Mesenchymal stem cell (in vitro differentiated cells and primary cell): ENCODE measurements at regions not wholly inside any gene's neighbourhood (a gene's known extent, or its start where the extent isn't known, plus 50 kb on each side); places are given as distances from the start of the nearest gene placed in this dataset.

ENCODE experiments used
- DNase-seq: peaks from one replicate; pipeline ENCODE4 v3.0.0-alpha.2; 2013
- H2AFZ ChIP-seq: one replicate; pipeline ENCODE4 v1.6.1; 2013; ENCODE audit warnings: low read depth, mild to moderate bottlenecking, control low read depth, inconsistent platforms, low read length, moderate library complexity
- H2AK5ac ChIP-seq: 2 replicates; pipeline ENCODE4 v1.6.1; 2013; ENCODE audit warnings: low read length, moderate library complexity, mild to moderate bottlenecking, inconsistent platforms; ENCODE audit not compliant: severe bottlenecking
- H2BK120ac ChIP-seq: one replicate; pipeline ENCODE4 v1.6.1; 2013; ENCODE audit warnings: low read depth, mild to moderate bottlenecking, inconsistent platforms, low read length, moderate library complexity
- H2BK12ac ChIP-seq, 2 experiments: one replicate each; pipeline ENCODE4 v1.6.1; 2013; ENCODE audit warnings: inconsistent platforms in 2 of 2, low read length in 2 of 2, mild to moderate bottlenecking in 2 of 2, moderate library complexity in 2 of 2, control low read depth in 1 of 2
- H2BK15ac ChIP-seq: one replicate; pipeline ENCODE4 v1.6.1; 2013; ENCODE audit warnings: mild to moderate bottlenecking, low read depth, inconsistent platforms; ENCODE audit not compliant: poor library complexity, severe bottlenecking
- H2BK5ac ChIP-seq: 2 replicates; pipeline ENCODE4 v1.6.1; 2013; ENCODE audit warnings: low read depth, mild to moderate bottlenecking, low read length, control low read depth, inconsistent platforms; ENCODE audit not compliant: poor library complexity, severe bottlenecking
- H3K14ac ChIP-seq, 2 experiments: one replicate each; pipeline ENCODE4 v1.6.1; 2013; ENCODE audit warnings: inconsistent platforms in 2 of 2, low read length in 2 of 2, control low read depth in 1 of 2, mild to moderate bottlenecking in 1 of 2, moderate library complexity in 1 of 2
- H3K18ac ChIP-seq, 2 experiments: one replicate each; pipeline ENCODE4 v1.6.1; 2013; ENCODE audit warnings: inconsistent platforms in 2 of 2, low read length in 2 of 2, control low read depth in 1 of 2, low read depth in 1 of 2, mild to moderate bottlenecking in 1 of 2
- H3K23ac ChIP-seq, 2 experiments: one replicate each; pipeline ENCODE4 v1.6.1; 2013; ENCODE audit warnings: inconsistent platforms in 2 of 2, low read length in 2 of 2, mild to moderate bottlenecking in 2 of 2, moderate library complexity in 2 of 2, control low read depth in 1 of 2
- H3K27ac ChIP-seq: 2 replicates; pipeline ENCODE4 v1.5.1; 2013; ENCODE audit warnings: mild to moderate bottlenecking, moderate library complexity, low read length, control low read depth, inconsistent platforms; ENCODE audit not compliant: poor library complexity, severe bottlenecking
- H3K27me3 ChIP-seq, 2 experiments: 2 replicates each; pipeline versions ENCODE4 v1.6.1 to v1.7.0; 2013; ENCODE audit warnings: low read length in 2 of 2, mild to moderate bottlenecking in 2 of 2, moderate library complexity in 2 of 2, control low read depth in 1 of 2, inconsistent platforms in 1 of 2; ENCODE audit not compliant: control insufficient read depth in 1 of 2, insufficient read depth in 1 of 2
- H3K36me3 ChIP-seq, 2 experiments: 2 replicates each; pipeline versions ENCODE4 v1.6.1 to v1.7.0; 2013; ENCODE audit warnings: low read length in 2 of 2, control low read depth in 1 of 2, inconsistent platforms in 1 of 2, low read depth in 1 of 2, mild to moderate bottlenecking in 1 of 2; ENCODE audit not compliant: insufficient read depth in 2 of 2, control insufficient read depth in 1 of 2
- H3K4ac ChIP-seq, 2 experiments: one replicate each; pipeline ENCODE4 v1.6.1; 2013; ENCODE audit warnings: inconsistent platforms in 2 of 2, low read length in 2 of 2, mild to moderate bottlenecking in 2 of 2, moderate library complexity in 2 of 2, control low read depth in 1 of 2, low read depth in 1 of 2
- H3K4me1 ChIP-seq: 2 replicates; pipeline ENCODE4 v1.6.1; 2013; ENCODE audit warnings: low read depth, low read length, control low read depth; ENCODE audit not compliant: control insufficient read depth, insufficient read depth
- H3K4me2 ChIP-seq: 2 replicates; pipeline ENCODE4 v1.6.1; 2013; ENCODE audit warnings: low read length, mild to moderate bottlenecking, inconsistent platforms; ENCODE audit not compliant: poor library complexity, severe bottlenecking
- H3K4me3 ChIP-seq, 2 experiments: 2 replicates each; pipeline versions ENCODE4 v1.5.1 to v1.7.0; 2013; ENCODE audit warnings: low read length in 2 of 2, mild to moderate bottlenecking in 2 of 2, control low read depth in 1 of 2, low read depth in 1 of 2; ENCODE audit not compliant: insufficient read depth in 1 of 2
- H3K79me1 ChIP-seq: replicated peaks from 2 replicates; pipeline ENCODE4 v1.6.1; 2013; ENCODE audit warnings: mild to moderate bottlenecking, control low read depth, low read length, inconsistent platforms; ENCODE audit not compliant: poor library complexity, severe bottlenecking
- H3K9ac ChIP-seq: 2 replicates; pipeline ENCODE4 v1.7.0; 2013; ENCODE audit warnings: mild to moderate bottlenecking, low read length, moderate library complexity
- H3K9me3 ChIP-seq: 2 replicates; pipeline ENCODE4 v1.7.0; 2013; ENCODE audit warnings: mild to moderate bottlenecking, low read length; ENCODE audit not compliant: control insufficient read depth
- H4K8ac ChIP-seq: one replicate; pipeline ENCODE4 v1.6.1; 2013; ENCODE audit warnings: inconsistent platforms, mild to moderate bottlenecking, low read length, moderate library complexity
- H4K91ac ChIP-seq: one replicate; pipeline ENCODE4 v1.6.1; 2013; ENCODE audit warnings: mild to moderate bottlenecking, low read length, inconsistent platforms
- WGBS: methylation state at CpG from one replicate; pipeline ENCODE4 v1.1.7; 2013; ENCODE audit warnings: mixed read lengths; 5-methylcytosine and 5-hydroxymethylcytosine counted together

GRCh38 chr18:11496526-11497172 is 112.7 kb upstream of the SLC35G4 start:
- Histone ChIP-seq H2AFZ (no peak overlapping the region), H3K14ac (no peak overlapping the region), H3K18ac (no peak overlapping the region), H3K9me3 (no peaks in the 10 kb centered on the region), H2BK120ac (no peak overlapping the region), H2BK12ac (no peak overlapping the region), H2AK5ac (peak overlapping the region; percentile 26), H2BK5ac (no peak overlapping the region), H2BK15ac (no peak overlapping the region), H3K4me2 (no peak overlapping the region), H3K4me1 (peaks cover 10% of the 10 kb centered on the region), H3K4ac (no peak overlapping the region), H3K36me3 (no peaks in the 10 kb centered on the region), H3K27ac (no peak overlapping the region), H4K91ac (no peak overlapping the region), H3K4me3 (no peak overlapping the region), H3K79me1 (no peaks in the 10 kb centered on the region), H3K27me3 (no peaks in the 10 kb centered on the region), H4K8ac (no peak overlapping the region), H3K23ac (no peak overlapping the region), H3K9ac (no peak overlapping the region)
- WGBS: 75% methylated on average over 5 of the region's 6 CpGs
- DNase-seq: no peak

- Histone ChIP-seq H2AK5ac (no peak overlapping the region), H3K36me3 (no peaks in the 10 kb centered on the region), H3K9me3 (no peaks in the 10 kb centered on the region), H3K27ac (no peak overlapping the region), H3K9ac (no peak overlapping the region), H3K4ac (no peak overlapping the region), H4K91ac (no peak overlapping the region), H3K4me3 (no peak overlapping the region), H3K18ac (no peak overlapping the region), H2BK5ac (no peak overlapping the region), H3K14ac (no peak overlapping the region), H2BK120ac (no peak overlapping the region), H3K4me2 (no peak overlapping the region), H3K27me3 (no peaks in the 10 kb centered on the region), H2AFZ (no peak overlapping the region), H3K4me1 (peaks cover 10% of the 10 kb centered on the region), H4K8ac (no peak overlapping the region), H2BK12ac (no peak overlapping the region), H3K23ac (no peak overlapping the region), H2BK15ac (no peak overlapping the region), H3K79me1 (no peaks in the 10 kb centered on the region)
- no peak for DNase-seq
- WGBS: 85% methylated on average over 6 of the region's 6 CpGs
Measured at GRCh38 chr18:11495441-11495840, 114.0 kb upstream of the SLC35G4 start.

GRCh38 chr18:11494107-11494506 is 115.3 kb upstream of the SLC35G4 start:
- Histone ChIP-seq H3K4me1 (peaks cover 6% of the 10 kb centered on the region), H4K8ac (no peak overlapping the region), H2BK12ac (no peak overlapping the region), H3K4me2 (no peak overlapping the region), H3K4ac (no peak overlapping the region), H2AK5ac (no peak overlapping the region), H3K23ac (no peak overlapping the region), H2BK120ac (no peak overlapping the region), H4K91ac (no peak overlapping the region), H2BK5ac (no peak overlapping the region), H3K9ac (no peak overlapping the region), H3K27me3 (no peaks in the 10 kb centered on the region), H3K27ac (no peak overlapping the region), H3K79me1 (no peaks in the 10 kb centered on the region), H2BK15ac (no peak overlapping the region), H3K4me3 (no peak overlapping the region), H3K18ac (no peak overlapping the region), H3K36me3 (no peaks in the 10 kb centered on the region), H2AFZ (no peak overlapping the region), H3K14ac (no peak overlapping the region), H3K9me3 (no peaks in the 10 kb centered on the region)
- peak; percentile 26 for DNase-seq

GRCh38 chr18:11489266-11489899 is 120.0 kb upstream of the SLC35G4 start:
- DNase-seq: no peak
- Histone ChIP-seq H3K14ac (no peak overlapping the region), H2BK5ac (no peak overlapping the region)

More at GRCh38 chr18:11489266-11489899, 120.0 kb upstream of the SLC35G4 start:
- Histone ChIP-seq H3K36me3 (no peaks in the 10 kb centered on the region), H3K27me3 (no peaks in the 10 kb centered on the region), H2AK5ac (no peak overlapping the region), H2BK120ac (no peak overlapping the region), H3K4me1 (no peaks in the 10 kb centered on the region), H3K4me2 (no peak overlapping the region), H2BK12ac (no peak overlapping the region), H4K91ac (no peak overlapping the region), H3K9me3 (no peaks in the 10 kb centered on the region), H3K4me3 (no peak overlapping the region), H3K27ac (no peak overlapping the region), H3K79me1 (no peaks in the 10 kb centered on the region), H4K8ac (no peak overlapping the region), H3K18ac (no peak overlapping the region), H3K4ac (no peak overlapping the region), H2AFZ (no peak overlapping the region), H3K23ac (no peak overlapping the region), H2BK15ac (no peak overlapping the region), H3K9ac (no peak overlapping the region)
- WGBS: 90% methylated on average over 4 of the region's 4 CpGs
